ENCODE measurements at regions not wholly inside any gene's neighbourhood (a gene's known extent, or its start where the extent isn't known, plus 50 kb on each side); places are given as distances from the start of the nearest gene placed in this dataset.

- TF ChIP-seq ZNF274 (IDR thresholded peaks at IDR 0.05; ENCODE audit: low read depth, low read length) (no peak), YY1 (IDR thresholded peaks at IDR 0.05; ENCODE audit: insufficient read depth, insufficient read length) (no peak)
Measured at GRCh38 chr4:180650273-180650672, 1592.9 kb upstream of the TENM3 start.

All from NT2/D1 (cell line).